Hepatocyte (in vitro differentiated cells): ENCODE measurements at regions not wholly inside any gene's neighbourhood (a gene's known extent, or its start where the extent isn't known, plus 50 kb on each side); places are given as distances from the start of the nearest gene placed in this dataset.

ENCODE experiments used
- DNase-seq: peaks from one replicate; pipeline ENCODE4 v3.0.0-alpha.2; 2016; ENCODE audit warnings: low spot score
- H2AFZ ChIP-seq: fragments of 200-600 bp; sonication (generic); 2 replicates; pipeline ENCODE4 v1.6.0; 2016; ENCODE audit warnings: antibody characterized with exemption, mild to moderate bottlenecking
- H3K27ac ChIP-seq: fragments of 200-600 bp; sonication (generic); 2 replicates; pipeline ENCODE4 v1.5.1; 2016; ENCODE audit warnings: mild to moderate bottlenecking
- H3K27me3 ChIP-seq: fragments of 200-600 bp; sonication (generic); 2 replicates; pipeline ENCODE4 v1.6.1; 2016
- H3K36me3 ChIP-seq: fragments of 200-600 bp; sonication (generic); replicated peaks from 2 replicates; pipeline ENCODE4 v1.5.1; 2016; ENCODE audit warnings: low read depth; ENCODE audit not compliant: insufficient read depth
- H3K4me1 ChIP-seq: fragments of 200-600 bp; sonication (generic); 2 replicates; pipeline ENCODE4 v1.5.1; 2016; ENCODE audit warnings: mild to moderate bottlenecking, moderate library complexity; ENCODE audit not compliant: insufficient read depth
- H3K4me2 ChIP-seq: fragments of 200-600 bp; sonication (generic); 2 replicates; pipeline ENCODE4 v1.6.0; 2016
- H3K4me3 ChIP-seq: fragments of 200-600 bp; sonication (generic); 2 replicates; pipeline ENCODE4 v1.5.1; 2016; ENCODE audit warnings: mild to moderate bottlenecking
- H3K79me2 ChIP-seq: fragments of 200-600 bp; sonication (generic); 2 replicates; pipeline ENCODE4 v1.6.0; 2017; ENCODE audit warnings: mild to moderate bottlenecking
- H3K9me2 ChIP-seq: fragments of 200-600 bp; sonication (generic); replicated peaks from 2 replicates; pipeline ENCODE4 v1.6.0; 2017; ENCODE audit warnings: mild to moderate bottlenecking; ENCODE audit not compliant: insufficient read depth
- H3K9me3 ChIP-seq: fragments of 200-600 bp; sonication (generic); 2 replicates; pipeline ENCODE4 v1.5.1; 2016; ENCODE audit warnings: low read depth, mild to moderate bottlenecking
- H4K20me1 ChIP-seq: fragments of 200-600 bp; sonication (generic); 2 replicates; pipeline ENCODE4 v1.6.0; 2016; ENCODE audit warnings: mild to moderate bottlenecking; ENCODE audit not compliant: insufficient read depth, poor library complexity, severe bottlenecking
- EZH2 ChIP-seq: fragments of 200-600 bp; sonication (generic); IDR thresholded peaks from 2 replicates; pipeline ENCODE4 v1.6.1; 2016; ENCODE audit warnings: antibody characterized with exemption, mild to moderate bottlenecking, borderline replicate concordance
- EZH2phosphoT487 ChIP-seq: fragments of 200-600 bp; sonication (generic); IDR thresholded peaks from one replicate; pipeline ENCODE4 v1.6.1; 2018; ENCODE audit warnings: antibody characterized with exemption, mild to moderate bottlenecking, low read depth, moderate library complexity; ENCODE audit not compliant: unreplicated experiment, severe bottlenecking
- whole genome bisulfite sequencing: methylation state at CpG from one replicate; pipeline ENCODE4 v1.1.6; 2016; ENCODE audit warnings: low lambda C conversion rate; ENCODE audit errors: missing lambda C conversion rate; 5-methylcytosine and 5-hydroxymethylcytosine counted together
- TF ChIP-seq, protein P1 (sequence below): fragments of 200-600 bp; sonication (generic); IDR thresholded peaks from 2 replicates; pipeline ENCODE4 v1.5.1; 2016; ENCODE audit warnings: antibody characterized with exemption, mild to moderate bottlenecking; ENCODE audit not compliant: poor library complexity

DNA sequence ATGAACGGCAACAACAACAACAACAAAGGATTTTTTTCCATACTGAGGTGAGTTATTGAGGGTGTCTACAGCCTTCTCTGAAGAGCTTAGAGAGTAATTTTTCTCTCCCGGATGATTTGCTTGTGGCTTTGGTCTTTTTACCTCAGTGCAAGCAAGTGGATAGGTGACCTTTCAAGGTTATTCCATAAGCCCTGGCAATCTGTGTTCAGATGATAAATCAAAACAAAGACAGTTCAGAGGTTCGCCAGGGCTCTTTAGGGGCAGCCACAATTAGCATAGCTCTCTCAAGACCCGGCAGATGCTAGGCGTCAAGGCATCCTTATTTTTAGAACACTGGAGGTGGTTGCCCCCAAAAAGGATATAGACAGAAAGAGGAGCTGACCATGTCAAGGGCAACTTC, 417.9 kb upstream of the C9orf72 start:
- TF ChIP-seq EZH2phosphoT487 (no peak), EZH2 (no peak)
- TF ChIP-seq, protein P1, sequence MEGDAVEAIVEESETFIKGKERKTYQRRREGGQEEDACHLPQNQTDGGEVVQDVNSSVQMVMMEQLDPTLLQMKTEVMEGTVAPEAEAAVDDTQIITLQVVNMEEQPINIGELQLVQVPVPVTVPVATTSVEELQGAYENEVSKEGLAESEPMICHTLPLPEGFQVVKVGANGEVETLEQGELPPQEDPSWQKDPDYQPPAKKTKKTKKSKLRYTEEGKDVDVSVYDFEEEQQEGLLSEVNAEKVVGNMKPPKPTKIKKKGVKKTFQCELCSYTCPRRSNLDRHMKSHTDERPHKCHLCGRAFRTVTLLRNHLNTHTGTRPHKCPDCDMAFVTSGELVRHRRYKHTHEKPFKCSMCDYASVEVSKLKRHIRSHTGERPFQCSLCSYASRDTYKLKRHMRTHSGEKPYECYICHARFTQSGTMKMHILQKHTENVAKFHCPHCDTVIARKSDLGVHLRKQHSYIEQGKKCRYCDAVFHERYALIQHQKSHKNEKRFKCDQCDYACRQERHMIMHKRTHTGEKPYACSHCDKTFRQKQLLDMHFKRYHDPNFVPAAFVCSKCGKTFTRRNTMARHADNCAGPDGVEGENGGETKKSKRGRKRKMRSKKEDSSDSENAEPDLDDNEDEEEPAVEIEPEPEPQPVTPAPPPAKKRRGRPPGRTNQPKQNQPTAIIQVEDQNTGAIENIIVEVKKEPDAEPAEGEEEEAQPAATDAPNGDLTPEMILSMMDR = no peak
- WGBS = 78% methylated on average over 5 of the region's 5 CpGs
- H3K27me3 ChIP-seq = peaks cover 4% of the 10 kb centered on the region
- no peaks in the 10 kb centered on the region for H3K4me1 ChIP-seq
- no peak overlapping the region for H3K4me3 ChIP-seq
- no peak for DNase-seq
- H4K20me1 ChIP-seq = no peaks in the 10 kb centered on the region
- no peaks in the 10 kb centered on the region for H3K79me2 ChIP-seq
- H2AFZ ChIP-seq = no peak overlapping the region
- no peak overlapping the region for H3K4me2 ChIP-seq
- no peaks in the 10 kb centered on the region for H3K36me3 ChIP-seq
- H3K9me3 ChIP-seq = no peaks in the 10 kb centered on the region
- H3K9me2 ChIP-seq = no peaks in the 10 kb centered on the region
- H3K27ac ChIP-seq = no peak overlapping the region

DNA sequence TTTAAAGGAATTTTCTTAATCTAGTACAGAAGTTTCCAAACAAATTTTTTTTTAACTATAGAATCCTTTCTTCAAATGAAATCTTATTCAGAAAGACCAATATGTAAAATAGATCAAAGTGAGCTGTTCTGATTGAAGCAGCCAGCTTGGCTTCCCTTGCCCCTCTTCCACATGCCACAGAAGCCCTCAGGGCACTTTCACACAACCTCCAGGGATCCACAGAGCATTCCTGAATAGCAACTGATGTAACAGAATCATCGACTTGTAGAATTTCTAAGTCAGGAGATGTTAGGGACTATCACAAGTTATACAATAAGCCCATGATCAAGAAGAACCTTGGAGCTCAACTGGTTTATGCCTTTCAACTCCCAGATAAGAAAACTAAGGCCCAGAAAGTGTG, 427.8 kb upstream of the C9orf72 start:
- H2AFZ ChIP-seq = no peak overlapping the region
- H3K27ac ChIP-seq = no peak overlapping the region
- H3K4me2 ChIP-seq = no peak overlapping the region
- H3K36me3 ChIP-seq = no peaks in the 10 kb centered on the region
- no peaks in the 10 kb centered on the region for H3K9me2 ChIP-seq
- DNase-seq = no peak
- WGBS = 56% methylated on average over 1 of the region's 1 CpG
- H3K9me3 ChIP-seq = no peaks in the 10 kb centered on the region
- TF ChIP-seq EZH2 = no peak
- TF ChIP-seq, protein P1 = no peak
- TF ChIP-seq EZH2phosphoT487 = no peak
- no peaks in the 10 kb centered on the region for H4K20me1 ChIP-seq
- no peaks in the 10 kb centered on the region for H3K4me1 ChIP-seq
- H3K27me3 ChIP-seq = no peaks in the 10 kb centered on the region
- H3K4me3 ChIP-seq = no peak overlapping the region
- no peaks in the 10 kb centered on the region for H3K79me2 ChIP-seq

DNA sequence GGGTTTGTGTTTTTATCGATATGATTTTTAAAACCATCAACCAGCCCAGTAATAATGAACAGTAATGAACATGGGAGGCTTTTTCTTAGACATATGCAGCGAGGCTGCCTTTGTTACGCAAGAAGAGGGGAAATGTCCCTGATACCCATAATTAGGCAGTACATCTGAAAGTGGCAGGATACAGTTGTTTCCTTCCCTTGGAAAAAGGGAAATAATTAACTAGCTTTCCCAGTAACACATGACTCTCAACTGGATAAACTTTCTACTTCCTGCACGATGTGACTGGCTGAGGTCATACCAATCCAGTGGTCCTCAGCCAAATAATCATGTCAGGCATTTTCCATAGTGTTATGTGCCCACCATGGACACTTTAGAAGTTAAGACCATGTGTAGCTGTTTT, 431.6 kb upstream of the C9orf72 start:
- Histone ChIP-seq H3K9me2 (no peaks in the 10 kb centered on the region), H3K36me3 (no peaks in the 10 kb centered on the region), H3K27me3 (no peaks in the 10 kb centered on the region), H3K79me2 (no peaks in the 10 kb centered on the region), H2AFZ (no peak overlapping the region), H3K4me3 (no peak overlapping the region), H3K27ac (no peak overlapping the region), H3K4me2 (no peak overlapping the region), H3K9me3 (no peaks in the 10 kb centered on the region), H4K20me1 (no peaks in the 10 kb centered on the region), H3K4me1 (no peaks in the 10 kb centered on the region)
- 89% methylated on average over 4 of the region's 4 CpGs for whole genome bisulfite sequencing
- no peak for DNase-seq
- TF ChIP-seq, protein P1 = no peak
- TF ChIP-seq EZH2 = no peak

DNA sequence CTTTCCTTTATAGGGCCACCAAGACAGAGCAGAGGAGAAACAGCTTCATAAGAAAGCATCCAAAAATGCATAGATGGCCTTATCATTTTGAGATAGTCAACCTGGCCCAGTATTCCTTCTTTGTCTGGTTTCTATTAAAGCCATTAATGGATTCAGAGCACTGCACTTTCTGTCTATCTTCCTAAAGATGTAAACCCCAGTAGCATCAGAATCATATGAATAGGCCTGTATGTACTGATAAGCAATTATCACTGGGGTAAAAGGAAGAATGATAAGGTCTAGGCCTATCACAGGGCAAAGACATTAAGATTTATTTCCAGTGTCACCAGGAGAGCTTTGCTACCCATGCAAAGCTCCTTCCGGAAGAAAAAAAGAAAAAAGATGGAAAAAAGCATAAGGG, 432.5 kb upstream of the C9orf72 start:
- Histone ChIP-seq H3K27me3 (no peaks in the 10 kb centered on the region), H3K9me3 (no peaks in the 10 kb centered on the region), H3K9me2 (no peaks in the 10 kb centered on the region), H2AFZ (no peak overlapping the region), H3K4me1 (no peaks in the 10 kb centered on the region), H3K4me3 (no peak overlapping the region), H3K79me2 (no peaks in the 10 kb centered on the region), H4K20me1 (no peaks in the 10 kb centered on the region), H3K4me2 (no peak overlapping the region), H3K36me3 (no peaks in the 10 kb centered on the region), H3K27ac (no peak overlapping the region)
- DNase-seq = no peak
- WGBS = 55% methylated on average over 1 of the region's 1 CpG
- TF ChIP-seq EZH2 = no peak
- TF ChIP-seq, protein P1 = no peak
- TF ChIP-seq EZH2phosphoT487 = no peak
